ENCODE measurements at regions not wholly inside any gene's neighbourhood (a gene's known extent, or its start where the extent isn't known, plus 50 kb on each side); places are given as distances from the start of the nearest gene placed in this dataset.
A peak's percentile ranks its signal among the peaks of the same experiment; 100 is the strongest.

DNA sequence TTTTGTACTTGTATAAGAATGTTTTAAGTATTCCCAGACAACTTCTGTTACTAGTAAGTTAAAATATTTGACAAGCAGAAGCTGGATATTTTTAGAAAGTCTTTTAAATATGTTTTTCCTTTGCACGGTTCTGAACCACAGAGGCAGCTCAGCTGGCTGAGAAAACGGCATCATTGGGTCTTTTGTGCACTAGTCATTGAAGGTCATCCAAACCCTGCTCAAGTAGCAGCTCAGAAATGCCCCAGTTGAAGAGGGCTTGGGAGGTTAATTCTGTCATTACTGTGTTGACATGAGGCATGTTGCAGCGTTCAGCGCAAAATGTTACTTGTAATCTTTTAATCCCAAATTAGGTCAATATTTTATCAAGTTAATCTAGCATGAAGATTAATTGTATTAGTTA lies 383.7 kb upstream of the FAM241A start:
- no peaks in the 10 kb centered on the region for H3K27me3 ChIP-seq (ENCODE audit: insufficient read depth, low read depth, severe bottlenecking)
- no peak overlapping the region for H3K4me3 ChIP-seq (ENCODE audit: low read depth, low read length)
- H3K27ac ChIP-seq: no peak overlapping the region
- peak; percentile 64 for DNase-seq
- H3K9me3 ChIP-seq (ENCODE audit: severe bottlenecking): no peaks in the 10 kb centered on the region
- no peaks in the 10 kb centered on the region for H3K36me3 ChIP-seq
- TF ChIP-seq, protein P1, sequence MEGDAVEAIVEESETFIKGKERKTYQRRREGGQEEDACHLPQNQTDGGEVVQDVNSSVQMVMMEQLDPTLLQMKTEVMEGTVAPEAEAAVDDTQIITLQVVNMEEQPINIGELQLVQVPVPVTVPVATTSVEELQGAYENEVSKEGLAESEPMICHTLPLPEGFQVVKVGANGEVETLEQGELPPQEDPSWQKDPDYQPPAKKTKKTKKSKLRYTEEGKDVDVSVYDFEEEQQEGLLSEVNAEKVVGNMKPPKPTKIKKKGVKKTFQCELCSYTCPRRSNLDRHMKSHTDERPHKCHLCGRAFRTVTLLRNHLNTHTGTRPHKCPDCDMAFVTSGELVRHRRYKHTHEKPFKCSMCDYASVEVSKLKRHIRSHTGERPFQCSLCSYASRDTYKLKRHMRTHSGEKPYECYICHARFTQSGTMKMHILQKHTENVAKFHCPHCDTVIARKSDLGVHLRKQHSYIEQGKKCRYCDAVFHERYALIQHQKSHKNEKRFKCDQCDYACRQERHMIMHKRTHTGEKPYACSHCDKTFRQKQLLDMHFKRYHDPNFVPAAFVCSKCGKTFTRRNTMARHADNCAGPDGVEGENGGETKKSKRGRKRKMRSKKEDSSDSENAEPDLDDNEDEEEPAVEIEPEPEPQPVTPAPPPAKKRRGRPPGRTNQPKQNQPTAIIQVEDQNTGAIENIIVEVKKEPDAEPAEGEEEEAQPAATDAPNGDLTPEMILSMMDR (IDR thresholded peaks at IDR 0.05; ENCODE audit: low read depth, low read length): no peak

DNA sequence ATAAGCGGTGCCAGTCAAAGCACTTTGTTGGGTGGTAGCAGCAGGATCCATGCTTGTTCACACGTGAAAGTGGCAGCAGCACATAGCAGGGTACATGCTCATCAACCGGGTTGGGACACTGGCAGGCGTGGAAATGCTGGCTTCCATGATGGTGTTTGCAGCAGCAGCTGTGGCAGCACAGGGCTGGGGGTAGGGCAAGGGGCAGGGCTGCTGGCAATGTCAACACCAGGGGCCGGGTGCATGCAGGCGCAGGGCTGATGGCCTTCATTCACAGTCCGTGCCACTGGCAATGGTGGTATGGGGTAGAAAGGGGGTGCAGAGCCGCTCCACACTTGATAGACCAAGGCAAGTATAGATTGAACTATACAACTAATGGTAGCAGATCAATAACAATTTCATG lies 374.7 kb upstream of the FAM241A start:
- no peaks in the 10 kb centered on the region for H3K9me3 ChIP-seq (ENCODE audit: severe bottlenecking)
- no peak for DNase-seq
- H3K27ac ChIP-seq: no peak overlapping the region
- no peak overlapping the region for H3K4me3 ChIP-seq (ENCODE audit: low read depth, low read length)
- H3K27me3 ChIP-seq (ENCODE audit: insufficient read depth, low read depth, severe bottlenecking): no peaks in the 10 kb centered on the region
- TF ChIP-seq, protein P1 (IDR thresholded peaks at IDR 0.05; ENCODE audit: low read depth, low read length): no peak
- H3K36me3 ChIP-seq: no peaks in the 10 kb centered on the region

DNA sequence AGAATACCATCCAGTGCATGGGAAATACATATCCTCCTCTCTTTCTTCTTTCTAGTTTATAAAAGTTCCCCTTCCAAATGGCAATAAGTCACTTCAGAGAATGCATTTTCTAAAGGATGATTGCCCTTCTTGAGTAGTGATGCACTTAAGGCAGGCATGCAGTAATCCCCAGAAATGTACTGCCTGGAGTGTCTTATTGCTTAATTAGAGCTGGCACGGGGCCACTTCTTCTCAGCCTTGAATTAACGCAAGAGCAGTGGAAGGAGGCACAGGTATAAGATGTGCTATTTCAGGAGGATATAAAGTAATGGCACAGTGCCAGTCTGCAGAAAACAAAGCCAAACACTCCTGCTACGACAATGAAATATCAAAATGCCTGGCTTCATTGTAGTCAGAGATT lies 371.4 kb upstream of the FAM241A start:
- no peaks in the 10 kb centered on the region for H3K27me3 ChIP-seq (ENCODE audit: insufficient read depth, low read depth, severe bottlenecking)
- H3K36me3 ChIP-seq: no peaks in the 10 kb centered on the region
- H3K27ac ChIP-seq: no peak overlapping the region
- DNase-seq: no peak
- H3K4me3 ChIP-seq (ENCODE audit: low read depth, low read length): no peak overlapping the region
- TF ChIP-seq, protein P1 (IDR thresholded peaks at IDR 0.05; ENCODE audit: low read depth, low read length): no peak
- no peaks in the 10 kb centered on the region for H3K9me3 ChIP-seq (ENCODE audit: severe bottlenecking)

DNA sequence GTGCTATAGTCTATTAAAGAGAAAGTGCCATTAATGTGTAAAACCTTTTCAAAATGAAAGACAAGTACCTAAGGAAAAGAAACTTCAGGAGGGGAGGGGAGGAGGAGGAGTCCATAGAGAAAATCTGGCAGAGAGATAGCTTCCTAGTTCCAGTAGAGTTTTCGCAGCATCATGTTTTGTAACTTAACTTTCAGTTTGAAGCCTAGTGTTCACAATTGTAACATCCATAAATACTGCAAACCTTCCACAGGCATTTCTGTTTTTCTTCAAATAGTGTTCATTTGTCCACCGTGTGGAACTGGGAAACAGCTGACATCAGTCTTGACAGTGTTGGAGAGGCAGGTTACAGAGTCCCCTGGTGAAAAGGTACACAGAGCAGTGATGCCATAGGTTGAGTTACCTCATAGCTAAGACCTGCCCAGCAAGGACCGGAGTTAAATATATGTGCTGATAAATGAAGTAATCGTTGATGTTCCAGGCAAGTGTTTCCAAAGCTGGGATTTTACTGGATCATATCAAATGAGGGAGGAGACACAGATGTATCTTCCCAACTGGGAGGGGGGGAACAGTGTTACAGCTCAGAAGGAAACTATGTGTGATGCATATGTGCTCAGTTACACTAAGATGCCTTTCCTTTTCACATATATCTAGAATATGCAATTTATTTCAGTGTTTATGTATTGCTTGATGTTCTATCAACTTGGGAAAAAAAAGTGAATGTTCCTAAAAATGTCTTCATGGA lies 369.5 kb upstream of the FAM241A start:
- no peak overlapping the region for H3K27ac ChIP-seq
- H3K36me3 ChIP-seq: no peaks in the 10 kb centered on the region
- H3K27me3 ChIP-seq (ENCODE audit: insufficient read depth, low read depth, severe bottlenecking): no peaks in the 10 kb centered on the region
- H3K4me3 ChIP-seq (ENCODE audit: low read depth, low read length): no peak overlapping the region
- DNase-seq: no peak
- H3K9me3 ChIP-seq (ENCODE audit: severe bottlenecking): no peaks in the 10 kb centered on the region
- TF ChIP-seq, protein P1 (IDR thresholded peaks at IDR 0.05; ENCODE audit: low read depth, low read length): no peak

DNA sequence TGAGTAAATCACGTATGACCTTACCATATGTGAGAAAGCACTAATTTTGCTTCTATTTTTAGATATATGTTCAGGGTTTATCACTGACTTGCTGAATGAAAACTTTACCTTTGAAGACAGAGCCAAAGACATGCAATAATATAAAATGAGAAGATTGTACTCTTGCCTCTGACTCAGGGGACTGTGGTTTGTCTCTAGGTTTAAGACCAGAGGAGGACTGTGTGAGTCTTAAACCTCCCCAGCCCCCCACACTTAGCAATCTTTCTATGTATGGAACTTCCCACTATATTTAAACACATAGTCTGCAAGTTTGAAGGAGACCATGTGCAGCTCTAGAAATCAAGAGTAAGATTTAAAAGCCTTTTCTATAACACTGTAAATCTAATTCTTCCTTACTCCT lies 368.7 kb upstream of the FAM241A start:
- TF ChIP-seq, protein P1 (IDR thresholded peaks at IDR 0.05; ENCODE audit: low read depth, low read length): no peak
- H3K27me3 ChIP-seq (ENCODE audit: insufficient read depth, low read depth, severe bottlenecking): no peaks in the 10 kb centered on the region

DNA sequence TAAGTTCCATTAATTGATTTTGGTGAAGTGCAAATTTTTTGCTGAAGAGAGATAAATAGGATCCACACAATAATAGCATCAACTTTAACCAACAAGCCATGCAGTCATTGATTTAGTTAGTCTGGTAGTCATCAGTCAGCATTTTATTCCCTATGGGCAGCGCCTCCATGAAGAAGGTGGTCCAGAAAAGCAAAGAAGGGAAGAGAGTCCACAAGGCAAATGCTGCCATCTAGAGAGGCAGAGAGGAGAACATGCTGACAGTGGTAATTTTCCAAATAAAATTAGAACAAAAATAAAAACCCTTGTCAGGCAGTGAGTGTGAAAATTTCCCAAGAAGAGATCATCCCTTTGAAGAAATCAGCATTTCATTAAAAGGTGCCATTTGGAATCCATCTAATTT lies 366.7 kb upstream of the FAM241A start:
- Histone ChIP-seq H3K4me3 (ENCODE audit: low read depth, low read length) (no peak overlapping the region), H3K36me3 (no peaks in the 10 kb centered on the region), H3K27ac (no peak overlapping the region), H3K27me3 (ENCODE audit: insufficient read depth, low read depth, severe bottlenecking) (no peaks in the 10 kb centered on the region), H3K9me3 (ENCODE audit: severe bottlenecking) (no peaks in the 10 kb centered on the region)
- TF ChIP-seq, protein P1 (IDR thresholded peaks at IDR 0.05; ENCODE audit: low read depth, low read length): peak; percentile 55
- peak; percentile 14 for DNase-seq

More for the DNA sequence above, 368.7 kb upstream of the FAM241A start:
- Histone ChIP-seq H3K9me3 (ENCODE audit: severe bottlenecking) (no peaks in the 10 kb centered on the region), H3K4me3 (ENCODE audit: low read depth, low read length) (no peak overlapping the region), H3K36me3 (no peaks in the 10 kb centered on the region), H3K27ac (no peak overlapping the region)
- no peak for DNase-seq

Data from WERI-Rb-1 (cell line).